GM23338 (cell line): ENCODE measurements at regions not wholly inside any gene's neighbourhood (a gene's known extent, or its start where the extent isn't known, plus 50 kb on each side); places are given as distances from the start of the nearest gene placed in this dataset.

Experiments
- ATAC-seq: fragments of 200-7000 bp; cut with Tn5 transposase; 3 replicates; pipeline ENCODE4 v1.9.1; 2020
- DNase-seq: peaks from one replicate; pipeline ENCODE4 v3.0.0-alpha.2; 2015; ENCODE audit warnings: low spot score
- H2AFZ ChIP-seq: fragments of 200-600 bp; sonication (generic); 2 replicates; pipeline ENCODE4 v1.8.0; 2016; ENCODE audit warnings: antibody characterized with exemption, mild to moderate bottlenecking, moderate library complexity
- H3F3A ChIP-seq: fragments of 200-600 bp; sonication (generic); replicated peaks from 2 replicates; pipeline ENCODE4 v1.8.0; 2017; ENCODE audit warnings: antibody characterized with exemption, mixed run types, low read depth
- H3K27ac ChIP-seq: fragments of 200-600 bp; sonication (generic); 2 replicates; pipeline ENCODE4 v1.6.1; 2016; ENCODE audit warnings: low read depth
- H3K27me3 ChIP-seq: fragments of 200-600 bp; sonication (generic); 2 replicates; pipeline ENCODE4 v1.8.0; 2016; ENCODE audit warnings: mild to moderate bottlenecking, mixed run types, moderate library complexity; ENCODE audit not compliant: insufficient read depth
- H3K36me3 ChIP-seq: fragments of 200-600 bp; sonication (generic); 2 replicates; pipeline ENCODE4 v1.8.0; 2016; ENCODE audit warnings: mild to moderate bottlenecking; ENCODE audit not compliant: insufficient read depth
- H3K4me1 ChIP-seq: fragments of 200-600 bp; sonication (generic); 2 replicates; pipeline ENCODE4 v1.8.0; 2016; ENCODE audit warnings: mild to moderate bottlenecking, moderate library complexity; ENCODE audit not compliant: insufficient read depth
- H3K4me2 ChIP-seq: fragments of 200-600 bp; sonication (generic); 2 replicates; pipeline ENCODE4 v1.7.1; 2017; ENCODE audit warnings: mixed run types
- H3K4me3 ChIP-seq: fragments of 200-600 bp; sonication (generic); 2 replicates; pipeline ENCODE4 v1.6.1; 2016; ENCODE audit warnings: mixed run types
- H3K79me2 ChIP-seq: fragments of 200-600 bp; sonication (generic); replicated peaks from 2 replicates; pipeline ENCODE4 v1.8.0; 2017; ENCODE audit warnings: mild to moderate bottlenecking; ENCODE audit not compliant: insufficient read depth
- H3K9me2 ChIP-seq: fragments of 200-600 bp; sonication (generic); 2 replicates; pipeline ENCODE4 v1.8.0; 2017; ENCODE audit not compliant: insufficient read depth
- H4K20me1 ChIP-seq: fragments of 200-600 bp; sonication (generic); replicated peaks from 2 replicates; pipeline ENCODE4 v1.8.0; 2017; ENCODE audit warnings: mild to moderate bottlenecking; ENCODE audit not compliant: insufficient read depth
- H3K27ac Mint-ChIP-seq: 2 replicates; pipeline ENCODE4 v1.8.0; 2020; ENCODE audit warnings: inconsistent platforms, mild to moderate bottlenecking, moderate library complexity, mixed read lengths
- H3K27me3 Mint-ChIP-seq: 3 replicates; pipeline ENCODE4 v1.8.0; 2022; ENCODE audit warnings: low read depth, mild to moderate bottlenecking, moderate library complexity, mixed read lengths, inconsistent platforms; ENCODE audit not compliant: insufficient read depth, poor library complexity
- H3K36me3 Mint-ChIP-seq: 3 replicates; pipeline ENCODE4 v1.8.0; 2021; ENCODE audit warnings: low read depth, mild to moderate bottlenecking, inconsistent platforms, moderate library complexity, mixed read lengths
- H3K4me1 Mint-ChIP-seq: 3 replicates; pipeline ENCODE4 v1.8.0; 2020; ENCODE audit warnings: mild to moderate bottlenecking, inconsistent platforms, mixed read lengths
- H3K4me3 Mint-ChIP-seq: 3 replicates; pipeline ENCODE4 v1.8.0; 2021; ENCODE audit warnings: moderate library complexity, mild to moderate bottlenecking, inconsistent platforms, mixed read lengths
- H3K9me3 Mint-ChIP-seq: 3 replicates; pipeline ENCODE4 v1.8.0; 2020; ENCODE audit warnings: moderate library complexity, mild to moderate bottlenecking, inconsistent platforms, mixed read lengths
- CREB1 ChIP-seq: fragments of 250-450 bp; sonication (Bioruptor Pico); IDR thresholded peaks from 2 replicates; pipeline ENCODE4 v1.5.0; 2020; ENCODE audit warnings: low read depth, mild to moderate bottlenecking, moderate library complexity
- EZH2 ChIP-seq: fragments of 200-600 bp; sonication (generic); IDR thresholded peaks from one replicate; pipeline ENCODE4 v1.8.0; 2017; ENCODE audit warnings: antibody characterized with exemption, mild to moderate bottlenecking, low read depth; ENCODE audit not compliant: unreplicated experiment
- EZH2phosphoT487 ChIP-seq: fragments of 200-600 bp; sonication (generic); IDR thresholded peaks from one replicate; pipeline ENCODE4 v1.8.1; 2018; ENCODE audit warnings: antibody characterized with exemption; ENCODE audit not compliant: unreplicated experiment
- JUNB ChIP-seq: IDR thresholded peaks from one replicate; pipeline ENCODE4 v1.6.1; 2016; ENCODE audit warnings: antibody characterized with exemption; ENCODE audit not compliant: unreplicated experiment
- NANOG ChIP-seq: IDR thresholded peaks from 2 replicates; pipeline ENCODE4 v1.6.1; 2016; ENCODE audit warnings: antibody characterized with exemption, borderline replicate concordance
- POLR2AphosphoS5 ChIP-seq: IDR thresholded peaks from 2 replicates; pipeline ENCODE4 v1.6.1; 2016; ENCODE audit warnings: antibody characterized with exemption, low read depth
- REST ChIP-seq: IDR thresholded peaks from one replicate; pipeline ENCODE4 v1.6.1; 2018; ENCODE audit warnings: antibody characterized with exemption; ENCODE audit not compliant: unreplicated experiment
- ZNF114 ChIP-seq: fragments of 250-450 bp; sonication (Bioruptor Pico); IDR thresholded peaks from 2 replicates; pipeline ENCODE4 v1.5.0; 2020; ENCODE audit warnings: mild to moderate bottlenecking, moderate library complexity
- TF ChIP-seq, protein P1 (sequence below): fragments of 250-450 bp; sonication (Bioruptor Pico); IDR thresholded peaks from 2 replicates; pipeline ENCODE4 v1.5.0; 2020; ENCODE audit warnings: mild to moderate bottlenecking, moderate library complexity

DNA sequence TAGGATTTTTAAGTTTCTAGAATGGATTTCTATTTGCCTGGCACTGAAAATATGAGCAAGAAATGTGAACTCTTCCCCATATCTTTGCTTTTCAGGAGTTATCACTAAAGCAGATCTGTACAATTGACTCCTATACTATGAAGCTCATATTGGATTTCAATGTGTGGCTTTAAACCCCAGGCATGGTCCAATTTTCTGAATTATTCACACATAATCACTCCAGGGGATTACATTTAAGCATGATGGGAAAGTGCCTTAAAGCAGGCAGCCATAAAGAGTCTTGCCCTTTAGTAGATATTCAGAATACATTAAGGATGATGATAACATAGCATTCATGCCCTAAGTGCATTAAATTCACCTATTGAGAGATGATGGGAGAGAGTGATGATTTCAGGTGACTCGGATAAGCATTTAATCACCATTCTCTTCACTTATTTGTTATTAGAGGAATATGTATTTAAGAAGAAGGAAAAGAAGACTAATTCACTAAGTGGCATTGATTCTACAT lies 331.8 kb upstream of the ROBO1 start:
- H3K4me2 ChIP-seq = no peak overlapping the region
- no peaks in the 10 kb centered on the region for H3K36me3 ChIP-seq
- no peaks in the 10 kb centered on the region for H3K27me3 ChIP-seq
- no peak for DNase-seq
- H3K27ac ChIP-seq = no peak overlapping the region
- Mint-ChIP-seq H3K36me3 (no peaks in the 10 kb centered on the region), H3K4me3 (no peak overlapping the region), H3K4me1 (peaks cover 3% of the 10 kb centered on the region; the same call in 2 of the 3 replicates), H3K27me3 (no peaks in the 10 kb centered on the region), H3K9me3 (no peaks in the 10 kb centered on the region), H3K27ac (no peak overlapping the region)
- H3K9me2 ChIP-seq = no peaks in the 10 kb centered on the region
- no peaks in the 10 kb centered on the region for H3F3A ChIP-seq
- H4K20me1 ChIP-seq = no peaks in the 10 kb centered on the region
- TF ChIP-seq JUNB (no peak), CREB1 (no peak), NANOG (no peak)
- no peaks in the 10 kb centered on the region for H3K4me1 ChIP-seq
- H3K79me2 ChIP-seq = no peaks in the 10 kb centered on the region
- ATAC-seq = no peak
- H3K4me3 ChIP-seq = no peak overlapping the region
- no peak overlapping the region for H2AFZ ChIP-seq

DNA sequence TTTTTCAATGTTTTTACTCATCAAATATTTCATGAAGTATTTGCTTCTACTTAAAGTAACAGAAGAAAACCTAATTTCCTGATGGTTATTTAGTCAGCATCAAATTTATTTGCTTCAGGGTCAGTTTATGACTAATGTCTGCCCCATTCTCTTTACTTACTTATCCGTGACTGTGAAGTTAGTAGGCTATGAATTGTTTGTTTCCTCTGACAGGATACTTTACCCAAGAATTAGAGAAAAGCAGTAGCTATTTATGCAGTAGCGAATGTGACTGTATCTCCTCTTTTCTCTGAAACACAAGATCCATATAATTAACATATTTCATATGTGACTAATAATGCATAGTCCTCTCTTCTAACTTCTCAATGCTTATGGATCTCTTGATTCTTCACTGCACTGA lies 329.9 kb upstream of the ROBO1 start:
- H3K27me3 Mint-ChIP-seq = no peaks in the 10 kb centered on the region
- Histone ChIP-seq H3K27me3 (no peaks in the 10 kb centered on the region), H3K4me3 (no peak overlapping the region), H3K9me2 (no peaks in the 10 kb centered on the region), H4K20me1 (no peaks in the 10 kb centered on the region), H3K4me2 (no peak overlapping the region), H3K4me1 (no peaks in the 10 kb centered on the region), H3K79me2 (no peaks in the 10 kb centered on the region), H3F3A (no peaks in the 10 kb centered on the region), H2AFZ (no peak overlapping the region), H3K36me3 (no peaks in the 10 kb centered on the region), H3K27ac (no peak overlapping the region)
- no peaks in the 10 kb centered on the region for H3K9me3 Mint-ChIP-seq
- DNase-seq (no peak), ATAC-seq (no peak)
- peaks cover 5% of the 10 kb centered on the region; the same call in 2 of the 3 replicates for H3K4me1 Mint-ChIP-seq
- no peak for TF ChIP-seq CREB1
- TF ChIP-seq EZH2phosphoT487 = no peak
- TF ChIP-seq ZNF114 (CRISPR knock-in tag) = no peak
- TF ChIP-seq EZH2 = no peak
- TF ChIP-seq REST = no peak
- TF ChIP-seq POLR2AphosphoS5 = no peak
- TF ChIP-seq, protein P1, sequence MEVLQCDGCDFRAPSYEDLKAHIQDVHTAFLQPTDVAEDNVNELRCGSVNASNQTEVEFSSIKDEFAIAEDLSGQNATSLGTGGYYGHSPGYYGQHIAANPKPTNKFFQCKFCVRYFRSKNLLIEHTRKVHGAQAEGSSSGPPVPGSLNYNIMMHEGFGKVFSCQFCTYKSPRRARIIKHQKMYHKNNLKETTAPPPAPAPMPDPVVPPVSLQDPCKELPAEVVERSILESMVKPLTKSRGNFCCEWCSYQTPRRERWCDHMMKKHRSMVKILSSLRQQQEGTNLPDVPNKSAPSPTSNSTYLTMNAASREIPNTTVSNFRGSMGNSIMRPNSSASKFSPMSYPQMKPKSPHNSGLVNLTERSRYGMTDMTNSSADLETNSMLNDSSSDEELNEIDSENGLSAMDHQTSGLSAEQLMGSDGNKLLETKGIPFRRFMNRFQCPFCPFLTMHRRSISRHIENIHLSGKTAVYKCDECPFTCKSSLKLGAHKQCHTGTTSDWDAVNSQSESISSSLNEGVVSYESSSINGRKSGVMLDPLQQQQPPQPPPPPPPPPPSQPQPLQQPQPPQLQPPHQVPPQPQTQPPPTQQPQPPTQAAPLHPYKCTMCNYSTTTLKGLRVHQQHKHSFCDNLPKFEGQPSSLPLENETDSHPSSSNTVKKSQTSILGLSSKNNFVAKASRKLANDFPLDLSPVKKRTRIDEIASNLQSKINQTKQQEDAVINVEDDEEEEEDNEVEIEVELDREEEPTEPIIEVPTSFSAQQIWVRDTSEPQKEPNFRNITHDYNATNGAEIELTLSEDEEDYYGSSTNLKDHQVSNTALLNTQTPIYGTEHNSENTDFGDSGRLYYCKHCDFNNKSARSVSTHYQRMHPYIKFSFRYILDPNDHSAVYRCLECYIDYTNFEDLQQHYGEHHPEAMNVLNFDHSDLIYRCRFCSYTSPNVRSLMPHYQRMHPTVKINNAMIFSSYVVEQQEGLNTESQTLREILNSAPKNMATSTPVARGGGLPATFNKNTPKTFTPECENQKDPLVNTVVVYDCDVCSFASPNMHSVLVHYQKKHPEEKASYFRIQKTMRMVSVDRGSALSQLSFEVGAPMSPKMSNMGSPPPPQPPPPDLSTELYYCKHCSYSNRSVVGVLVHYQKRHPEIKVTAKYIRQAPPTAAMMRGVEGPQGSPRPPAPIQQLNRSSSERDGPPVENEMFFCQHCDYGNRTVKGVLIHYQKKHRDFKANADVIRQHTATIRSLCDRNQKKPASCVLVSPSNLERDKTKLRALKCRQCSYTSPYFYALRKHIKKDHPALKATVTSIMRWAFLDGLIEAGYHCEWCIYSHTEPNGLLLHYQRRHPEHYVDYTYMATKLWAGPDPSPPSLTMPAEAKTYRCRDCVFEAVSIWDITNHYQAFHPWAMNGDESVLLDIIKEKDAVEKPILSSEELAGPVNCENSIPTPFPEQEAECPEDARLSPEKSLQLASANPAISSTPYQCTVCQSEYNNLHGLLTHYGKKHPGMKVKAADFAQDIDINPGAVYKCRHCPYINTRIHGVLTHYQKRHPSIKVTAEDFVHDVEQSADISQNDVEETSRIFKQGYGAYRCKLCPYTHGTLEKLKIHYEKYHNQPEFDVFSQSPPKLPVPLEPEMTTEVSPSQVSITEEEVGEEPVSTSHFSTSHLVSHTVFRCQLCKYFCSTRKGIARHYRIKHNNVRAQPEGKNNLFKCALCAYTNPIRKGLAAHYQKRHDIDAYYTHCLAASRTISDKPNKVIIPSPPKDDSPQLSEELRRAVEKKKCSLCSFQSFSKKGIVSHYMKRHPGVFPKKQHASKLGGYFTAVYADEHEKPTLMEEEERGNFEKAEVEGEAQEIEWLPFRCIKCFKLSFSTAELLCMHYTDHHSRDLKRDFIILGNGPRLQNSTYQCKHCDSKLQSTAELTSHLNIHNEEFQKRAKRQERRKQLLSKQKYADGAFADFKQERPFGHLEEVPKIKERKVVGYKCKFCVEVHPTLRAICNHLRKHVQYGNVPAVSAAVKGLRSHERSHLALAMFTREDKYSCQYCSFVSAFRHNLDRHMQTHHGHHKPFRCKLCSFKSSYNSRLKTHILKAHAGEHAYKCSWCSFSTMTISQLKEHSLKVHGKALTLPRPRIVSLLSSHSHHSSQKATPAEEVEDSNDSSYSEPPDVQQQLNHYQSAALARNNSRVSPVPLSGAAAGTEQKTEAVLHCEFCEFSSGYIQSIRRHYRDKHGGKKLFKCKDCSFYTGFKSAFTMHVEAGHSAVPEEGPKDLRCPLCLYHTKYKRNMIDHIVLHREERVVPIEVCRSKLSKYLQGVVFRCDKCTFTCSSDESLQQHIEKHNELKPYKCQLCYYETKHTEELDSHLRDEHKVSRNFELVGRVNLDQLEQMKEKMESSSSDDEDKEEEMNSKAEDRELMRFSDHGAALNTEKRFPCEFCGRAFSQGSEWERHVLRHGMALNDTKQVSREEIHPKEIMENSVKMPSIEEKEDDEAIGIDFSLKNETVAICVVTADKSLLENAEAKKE (CRISPR knock-in tag) = no peak
- no peaks in the 10 kb centered on the region for H3K36me3 Mint-ChIP-seq
- H3K27ac Mint-ChIP-seq = no peak overlapping the region
- no peak overlapping the region for H3K4me3 Mint-ChIP-seq
